Activated naive CD4-positive, alpha-beta T cell treated with anti-CD3 and anti-CD28 coated beads, Interleukin-2, amount 50 U/mL, for 72 hours (primary cell): ENCODE measurements at regions not wholly inside any gene's neighbourhood (a gene's known extent, or its start where the extent isn't known, plus 50 kb on each side); places are given as distances from the start of the nearest gene placed in this dataset.

Source experiments
- ATAC-seq, 2 donors: fragments of 150-1000 bp; cut with Tn5 transposase; 2 replicates each; pipeline ENCODE4 v1.10.0; 2021; ENCODE audit warnings: mild to moderate bottlenecking in 2 of 2, moderate library complexity in 2 of 2
- DNase-seq, 2 donors: peaks; one replicate each; pipeline ENCODE4 v3.0.0; 2021 to 2022; ENCODE audit warnings: low spot score in 2 of 2
- H3K27ac Mint-ChIP-seq, 2 donors: one replicate each; pipeline ENCODE4 v1.8.0; 2022; ENCODE audit warnings: mild to moderate bottlenecking in 2 of 2, mixed read lengths in 2 of 2
- H3K36me3 Mint-ChIP-seq, 2 donors: one replicate each; pipeline ENCODE4 v1.8.0; 2022; ENCODE audit warnings: mixed read lengths in 2 of 2
- H3K9me3 Mint-ChIP-seq, 2 donors: one replicate each; pipeline ENCODE4 v1.8.0; 2022; ENCODE audit warnings: mixed read lengths in 2 of 2

DNA sequence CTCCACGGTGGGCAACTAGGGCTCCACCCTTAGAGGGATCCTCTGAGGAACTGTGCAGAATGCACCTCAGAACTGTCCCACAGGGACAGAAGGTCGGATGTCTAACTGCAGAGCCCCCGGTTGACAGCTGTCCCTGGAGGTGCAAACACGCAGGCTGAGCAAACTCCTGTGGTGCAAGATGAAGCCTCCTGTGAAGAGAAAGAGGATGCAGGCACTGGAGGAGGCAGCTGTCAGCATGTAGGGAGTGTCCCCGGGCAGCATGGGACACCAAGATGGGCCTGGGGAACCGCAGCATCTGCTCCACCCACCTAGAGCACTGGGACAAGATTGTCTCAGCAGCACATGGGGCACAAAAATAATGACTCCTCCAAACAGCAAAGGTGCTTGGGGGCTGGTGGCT lies 258.9 kb downstream of the ABHD5 start:
- peaks cover 0 to 8% of the 10 kb centered on the region in 2 donors for H3K36me3 Mint-ChIP-seq
- ATAC-seq (no peak), DNase-seq (no peak)
- peaks cover 0 to 2% of the 10 kb centered on the region in 2 donors for H3K9me3 Mint-ChIP-seq
- H3K27ac Mint-ChIP-seq: no peak overlapping the region

DNA sequence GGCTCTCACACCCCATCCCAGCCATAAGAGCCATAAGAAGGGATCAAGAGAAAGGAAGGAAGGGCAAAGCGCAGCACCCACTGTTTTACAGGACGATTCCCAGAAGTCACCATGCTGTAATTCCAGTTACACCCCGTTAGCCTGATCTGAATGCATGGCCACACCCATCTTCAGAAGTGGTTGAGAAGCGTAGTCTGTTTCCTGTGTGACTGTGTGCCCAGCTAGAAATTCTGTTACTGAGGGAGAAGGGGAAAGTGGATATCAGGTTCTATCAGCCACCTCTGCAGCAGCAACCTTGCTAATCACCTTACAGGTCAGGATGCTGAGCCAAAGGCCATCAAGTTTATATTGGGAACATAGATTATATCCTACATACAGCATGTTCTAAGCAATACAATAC lies 260.0 kb downstream of the ABHD5 start:
- ATAC-seq: peak; percentile 14 to 64
- Mint-ChIP-seq H3K27ac (no peak overlapping the region), H3K36me3 (no peaks in the 10 kb centered on the region), H3K9me3 (no peaks in the 10 kb centered on the region)
- DNase-seq: no peak

- ATAC-seq: no peak
- no peaks in the 10 kb centered on the region for H3K36me3 Mint-ChIP-seq
- H3K27ac Mint-ChIP-seq: no peak overlapping the region
- no peak for DNase-seq
- no peaks in the 10 kb centered on the region for H3K9me3 Mint-ChIP-seq
Observed at GRCh38 chr3:43951813-43952212, 261.1 kb downstream of the ABHD5 start.

GRCh38 chr3:43953380-43953779 lies 262.6 kb downstream of the ABHD5 start:
- DNase-seq: no peak
- no peak for ATAC-seq
- no peaks in the 10 kb centered on the region for H3K36me3 Mint-ChIP-seq
- H3K9me3 Mint-ChIP-seq: no peaks in the 10 kb centered on the region
- no peak overlapping the region for H3K27ac Mint-ChIP-seq

DNA sequence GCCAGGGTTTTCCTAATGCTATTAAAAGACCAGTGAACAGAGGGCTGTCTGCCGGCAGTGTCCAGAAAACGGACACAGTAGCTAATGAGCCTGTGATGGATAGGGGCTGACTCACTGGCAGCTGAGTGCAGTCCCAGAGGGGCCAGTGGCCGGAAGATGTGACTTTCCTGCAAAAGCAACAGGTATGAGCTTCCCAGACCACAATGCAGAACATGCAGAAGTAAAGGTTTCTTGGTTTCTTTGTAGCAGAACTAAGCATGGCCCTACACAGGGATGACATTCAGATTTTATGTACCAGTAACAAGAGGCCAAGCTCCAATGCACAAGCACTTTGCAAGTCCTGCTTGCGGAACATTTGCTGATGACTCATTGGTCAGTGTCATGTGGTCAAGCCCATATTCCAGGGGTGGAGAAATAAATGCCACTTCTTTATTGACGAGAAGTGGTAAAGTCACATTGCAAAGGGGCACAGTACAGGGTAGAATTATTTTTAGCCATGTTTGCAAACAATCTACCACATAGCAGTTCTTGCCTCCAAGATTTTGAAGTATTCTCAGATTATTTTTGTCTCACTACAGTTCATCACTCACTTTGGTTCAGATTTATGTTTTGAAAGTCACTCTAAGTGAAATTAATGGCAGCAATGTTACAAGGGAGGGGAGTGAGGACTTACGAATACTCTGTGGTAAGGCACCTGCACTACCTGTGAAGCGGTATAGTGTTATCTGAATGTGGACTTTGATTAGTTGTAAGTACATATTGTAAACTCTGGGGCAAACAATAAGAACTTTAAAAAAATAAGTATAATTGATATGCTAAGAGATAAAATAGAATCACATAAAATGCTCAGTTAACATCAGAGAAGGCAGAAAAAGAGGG lies 263.3 kb downstream of the ABHD5 start:
- Mint-ChIP-seq H3K36me3 (no peaks in the 10 kb centered on the region), H3K9me3 (no peaks in the 10 kb centered on the region), H3K27ac (no peak overlapping the region)
- DNase-seq: no peak
- no peak for ATAC-seq

DNA sequence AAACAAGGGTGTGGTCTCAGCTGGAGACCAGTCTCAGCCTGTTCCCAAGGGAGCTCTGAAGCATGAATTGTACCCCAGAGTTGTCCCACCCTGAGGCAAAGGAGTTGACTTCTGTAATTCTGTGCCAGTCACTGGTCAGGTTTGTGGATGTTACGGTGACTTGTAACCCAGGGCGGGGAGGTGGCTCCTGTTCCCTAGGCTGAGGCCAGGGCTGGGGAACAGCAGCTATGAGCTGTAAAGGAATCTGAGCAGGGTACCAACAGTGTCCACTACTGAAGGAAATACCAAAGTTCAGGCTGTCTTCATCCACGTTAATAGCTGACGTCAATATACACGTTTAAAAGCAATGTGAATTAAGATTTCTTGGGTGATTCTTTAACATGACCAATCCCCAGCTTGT lies 266.2 kb downstream of the ABHD5 start:
- DNase-seq (no peak), ATAC-seq (no peak)
- no peaks in the 10 kb centered on the region for H3K9me3 Mint-ChIP-seq
- H3K36me3 Mint-ChIP-seq: no peaks in the 10 kb centered on the region
- no peak overlapping the region for H3K27ac Mint-ChIP-seq

DNA sequence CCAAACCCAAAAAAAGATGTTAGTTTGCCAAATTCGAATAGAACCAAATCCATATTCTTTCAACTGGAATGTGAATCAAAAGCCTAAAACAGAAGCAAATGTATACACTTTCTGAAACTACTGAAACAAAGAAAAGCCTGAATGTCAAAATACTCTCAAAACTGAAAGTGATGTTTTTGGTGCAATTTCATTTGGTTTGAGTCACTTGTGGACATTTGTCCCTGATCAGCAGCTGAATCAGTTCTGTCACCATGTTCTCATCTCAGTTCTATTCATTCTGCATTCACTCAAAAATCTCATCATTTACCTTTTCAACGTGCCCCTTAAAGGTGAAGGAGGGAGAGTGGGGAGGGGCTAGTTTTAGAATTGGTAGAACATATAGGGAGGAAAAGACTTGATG lies 266.8 kb downstream of the ABHD5 start:
- Mint-ChIP-seq H3K36me3 (no peaks in the 10 kb centered on the region), H3K27ac (no peak overlapping the region), H3K9me3 (no peaks in the 10 kb centered on the region)
- no peak for ATAC-seq
- DNase-seq: no peak

DNA sequence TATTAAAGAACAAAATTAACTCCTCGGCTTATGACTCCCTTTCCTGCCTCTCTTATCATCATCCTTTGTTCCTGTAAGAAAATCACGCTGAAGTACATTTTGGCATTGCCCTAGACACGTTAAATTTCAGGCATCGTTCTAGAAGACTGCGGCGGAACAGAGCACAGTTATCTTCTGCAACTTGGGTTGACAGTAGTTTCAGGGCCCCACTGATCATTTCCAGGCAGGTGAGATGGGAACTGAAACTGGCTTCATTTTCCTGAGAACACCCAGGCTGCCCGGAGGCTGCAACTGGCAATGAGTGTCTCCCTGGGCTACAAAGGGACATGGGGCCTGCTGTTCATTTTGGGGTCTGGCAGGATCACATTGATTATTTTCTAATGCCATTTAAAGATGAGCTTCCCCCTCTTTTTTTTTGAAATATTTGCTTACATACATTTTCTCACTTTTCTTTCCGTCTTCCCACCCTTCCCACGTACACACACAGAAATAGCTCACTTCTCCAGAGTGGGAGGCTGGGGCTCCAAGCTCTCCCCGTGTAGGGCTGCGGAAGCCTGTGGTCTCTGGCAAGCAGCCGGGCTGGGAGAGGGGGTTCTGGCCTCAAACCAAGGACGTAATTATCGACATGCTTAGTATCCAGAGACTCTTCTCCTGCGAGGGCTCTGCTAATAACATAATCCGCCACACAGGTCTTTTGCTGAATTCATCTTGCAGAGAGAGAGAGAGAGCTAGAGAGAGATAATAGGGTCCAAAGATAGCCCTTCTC lies 267.4 kb downstream of the ABHD5 start:
- ATAC-seq: no peak
- Mint-ChIP-seq H3K9me3 (no peaks in the 10 kb centered on the region), H3K36me3 (no peaks in the 10 kb centered on the region), H3K27ac (no peak overlapping the region)
- no peak for DNase-seq

GRCh38 chr3:43958973-43959372 lies 268.2 kb downstream of the ABHD5 start:
- no peak for DNase-seq
- H3K36me3 Mint-ChIP-seq: no peaks in the 10 kb centered on the region
- no peak overlapping the region for H3K27ac Mint-ChIP-seq
- H3K9me3 Mint-ChIP-seq: no peaks in the 10 kb centered on the region
- ATAC-seq: no peak

DNA sequence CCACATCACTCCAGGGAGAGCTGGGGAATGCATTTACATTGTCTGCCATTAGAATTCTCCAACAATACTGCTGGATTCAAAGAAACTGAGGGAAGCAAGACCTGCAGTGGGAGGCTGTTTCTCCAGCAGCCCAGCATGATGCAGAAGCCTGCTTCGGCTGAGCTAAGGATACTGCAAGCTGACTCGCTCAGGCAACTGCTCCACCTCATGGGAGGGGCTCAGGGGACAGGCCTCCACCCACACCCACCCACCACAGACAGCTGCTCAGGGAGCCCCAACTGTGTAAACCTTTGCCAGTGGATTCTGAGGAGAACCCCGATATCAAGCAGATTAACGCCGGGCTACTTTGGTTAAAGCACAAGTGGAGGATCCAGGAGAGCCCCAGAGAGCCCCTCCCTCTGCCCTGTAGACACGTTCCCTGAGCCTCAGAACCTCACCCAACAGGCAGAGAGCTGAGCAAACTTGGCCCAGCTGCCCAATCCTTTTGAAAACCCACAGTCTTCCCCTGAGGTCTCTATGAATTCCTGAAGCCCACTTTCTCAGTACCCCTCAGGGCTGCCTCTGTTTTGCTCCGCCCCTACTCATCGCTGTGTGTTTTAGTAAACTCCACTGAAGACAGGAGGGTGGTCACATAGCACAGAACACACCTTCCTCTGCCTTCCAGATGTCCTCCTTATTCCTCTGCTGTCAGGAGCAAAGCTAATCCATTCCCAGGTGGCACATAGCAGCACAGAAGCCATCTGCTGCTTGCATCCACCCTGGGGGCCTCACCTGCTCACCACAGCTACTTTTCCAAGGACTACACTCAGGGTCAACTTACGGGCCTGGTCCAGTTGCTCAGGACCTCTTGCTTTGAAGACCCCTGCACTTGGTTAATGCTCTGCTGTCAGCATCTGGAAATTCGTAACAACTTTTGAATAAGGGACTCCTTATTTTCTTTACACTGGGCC lies 269.0 kb downstream of the ABHD5 start:
- Mint-ChIP-seq H3K36me3 (no peaks in the 10 kb centered on the region), H3K27ac (no peak overlapping the region), H3K9me3 (no peaks in the 10 kb centered on the region)
- no peak for ATAC-seq
- DNase-seq: no peak

- ATAC-seq: no peak
- Mint-ChIP-seq H3K27ac (no peak overlapping the region), H3K36me3 (no peaks in the 10 kb centered on the region)
Observed at GRCh38 chr3:43960448-43960840, 269.7 kb downstream of the ABHD5 start.

DNA sequence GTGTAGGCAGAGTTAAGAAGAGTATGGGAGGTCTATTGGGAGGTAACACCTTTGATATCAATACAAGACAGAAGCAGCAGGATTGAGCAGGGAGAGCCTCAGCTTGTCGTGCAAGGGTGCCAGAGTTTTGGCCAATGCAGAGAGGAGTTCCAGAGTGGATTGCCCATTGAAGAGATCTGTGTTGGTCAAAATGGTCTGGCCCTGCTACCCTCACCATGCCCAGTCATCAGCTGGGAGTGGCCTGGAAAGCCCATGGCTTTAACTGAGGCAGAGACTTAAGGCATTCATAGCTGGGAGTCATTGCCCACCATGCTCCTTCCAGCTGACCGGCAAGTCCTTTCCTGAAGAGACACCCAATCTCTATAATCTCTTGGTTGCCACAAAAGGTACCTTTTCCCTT lies 271.3 kb downstream of the ABHD5 start:
- ATAC-seq (no peak), DNase-seq (no peak)
- Mint-ChIP-seq H3K27ac (no peak overlapping the region), H3K9me3 (no peaks in the 10 kb centered on the region), H3K36me3 (no peaks in the 10 kb centered on the region)

More at GRCh38 chr3:43960448-43960840, 269.7 kb downstream of the ABHD5 start:
- no peaks in the 10 kb centered on the region for H3K9me3 Mint-ChIP-seq
- no peak for DNase-seq

- H3K9me3 Mint-ChIP-seq: no peaks in the 10 kb centered on the region
- no peak overlapping the region for H3K27ac Mint-ChIP-seq
- DNase-seq (no peak), ATAC-seq (no peak)
- H3K36me3 Mint-ChIP-seq: no peaks in the 10 kb centered on the region
Observed at GRCh38 chr3:43963208-43963607, 272.5 kb downstream of the ABHD5 start.

GRCh38 chr3:43964640-43965039 lies 273.9 kb downstream of the ABHD5 start:
- DNase-seq (no peak), ATAC-seq (peak in 1 of 2 donors; percentile 63)
- Mint-ChIP-seq H3K9me3 (no peaks in the 10 kb centered on the region), H3K27ac (no peak overlapping the region), H3K36me3 (no peaks in the 10 kb centered on the region)

DNA sequence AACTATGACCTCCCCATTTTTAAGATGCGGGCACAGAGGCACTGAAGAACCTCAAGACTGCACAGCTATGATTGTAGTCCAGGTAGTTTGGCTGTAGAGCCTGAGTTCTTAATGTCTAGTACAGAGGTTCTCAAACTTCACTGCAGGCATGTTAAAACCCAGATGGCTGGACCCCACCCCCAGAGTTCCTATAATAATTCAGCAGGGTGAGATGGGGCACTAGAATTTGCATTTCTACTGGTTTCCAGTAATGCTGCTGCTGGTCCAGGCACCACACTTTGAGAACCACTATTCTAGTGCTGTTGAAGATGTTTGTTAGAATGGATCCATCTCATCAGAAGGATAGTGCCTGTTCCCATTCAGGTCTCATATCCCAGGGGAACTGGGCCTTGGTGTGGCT lies 274.9 kb downstream of the ABHD5 start:
- no peaks in the 10 kb centered on the region for H3K36me3 Mint-ChIP-seq
- H3K27ac Mint-ChIP-seq: no peak overlapping the region
- H3K9me3 Mint-ChIP-seq: no peaks in the 10 kb centered on the region
- DNase-seq (no peak), ATAC-seq (no peak)

DNA sequence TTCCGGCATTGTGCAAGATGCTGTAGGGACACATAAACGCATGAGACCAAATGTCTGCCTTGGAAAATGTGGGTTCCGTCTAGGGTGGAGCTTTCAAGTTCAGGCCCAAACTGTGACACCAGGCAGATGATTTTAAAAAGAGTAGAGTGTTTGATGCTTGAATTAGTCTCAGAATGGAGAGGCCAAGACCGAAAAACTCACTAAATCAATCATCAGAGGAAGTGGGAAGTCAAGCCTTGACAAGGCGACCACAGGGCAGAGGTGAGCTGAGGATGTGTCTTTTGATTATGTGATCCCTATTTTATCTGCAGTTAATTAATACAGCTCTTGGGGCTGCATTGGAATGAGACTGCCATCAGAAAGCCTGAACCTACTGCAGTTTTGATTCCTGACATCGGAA lies 275.4 kb downstream of the ABHD5 start:
- DNase-seq (no peak), ATAC-seq (no peak)
- Mint-ChIP-seq H3K9me3 (no peaks in the 10 kb centered on the region), H3K27ac (no peak overlapping the region), H3K36me3 (no peaks in the 10 kb centered on the region)

GRCh38 chr3:43966530-43966929 lies 275.2 kb upstream of the TOPAZ1 start:
- no peaks in the 10 kb centered on the region for H3K36me3 Mint-ChIP-seq
- no peaks in the 10 kb centered on the region for H3K9me3 Mint-ChIP-seq
- no peak overlapping the region for H3K27ac Mint-ChIP-seq
- DNase-seq: no peak
- ATAC-seq: no peak
